Upper lobe of left lung (tissue), 4 donors: ENCODE measurements at regions not wholly inside any gene's neighbourhood (a gene's known extent, or its start where the extent isn't known, plus 50 kb on each side); places are given as distances from the start of the nearest gene placed in this dataset.

Experiments
- CTCF ChIP-seq, 6 experiments: fragments of 450-650 bp in 4 of 6; fragments of 200-600 bp in 2 of 6; sonication (generic) in 2 of 6; IDR thresholded peaks; one replicate each; pipeline ENCODE4 v1.5.1; 2016 to 2019; ENCODE audit warnings: antibody characterized with exemption in 6 of 6
- EP300 ChIP-seq, 4 donors: sonication (generic); formaldehyde crosslinking; IDR thresholded peaks; one replicate each; pipeline ENCODE4 v1.5.1; 2017; ENCODE audit warnings: antibody characterized with exemption in 4 of 4, control low read depth in 2 of 4
- POLR2A ChIP-seq, 4 donors: fragments of 450-650 bp; IDR thresholded peaks; one replicate each; pipeline ENCODE4 v1.5.1; 2016 to 2017; ENCODE audit warnings: antibody characterized with exemption in 4 of 4, mild to moderate bottlenecking in 2 of 4
- POLR2AphosphoS5 ChIP-seq, 2 donors: sonication (generic); formaldehyde crosslinking; IDR thresholded peaks; one replicate each; pipeline ENCODE4 v1.5.1; 2017; ENCODE audit warnings: antibody characterized with exemption in 2 of 2

GRCh38 chr9:95796029-95796428 lies 79.5 kb upstream of the ERCC6L2 start:
- TF ChIP-seq CTCF (IDR thresholded peaks at IDR 0.05) (no peak), POLR2A (IDR thresholded peaks at IDR 0.05) (no peak), EP300 (IDR thresholded peaks at IDR 0.05) (no peak), POLR2AphosphoS5 (IDR thresholded peaks at IDR 0.05) (no peak)
